NCI-H1436 treated with DMSO at 0.1 percent for 48 hours (cell line): ENCODE measurements at regions not wholly inside any gene's neighbourhood (a gene's known extent, or its start where the extent isn't known, plus 50 kb on each side); places are given as distances from the start of the nearest gene placed in this dataset.

Experiments used
- DNase-seq: peaks from one replicate; lab custom pipeline; 2025; lab: John Stamatoyannopoulos, UW

DNA sequence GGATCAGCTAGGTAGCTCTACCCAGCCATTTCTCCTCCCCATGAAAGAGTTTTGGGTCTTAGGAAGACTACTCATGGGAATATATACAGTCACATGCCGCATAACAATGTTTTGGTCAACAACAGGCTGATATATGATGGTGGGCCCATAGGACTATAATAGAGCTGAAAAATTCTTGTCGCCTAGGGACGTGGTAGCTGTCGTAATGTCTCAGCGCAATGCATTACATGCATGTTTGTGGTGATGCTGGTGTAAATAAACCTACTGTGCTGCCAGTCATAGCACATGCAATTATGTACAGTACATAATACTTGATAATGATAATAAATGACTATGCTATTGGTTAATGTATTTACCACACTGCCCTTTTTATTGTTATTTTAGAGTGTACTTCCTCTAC lies 78.2 kb upstream of the DLX6 start:
- no peak for DNase-seq

DNA sequence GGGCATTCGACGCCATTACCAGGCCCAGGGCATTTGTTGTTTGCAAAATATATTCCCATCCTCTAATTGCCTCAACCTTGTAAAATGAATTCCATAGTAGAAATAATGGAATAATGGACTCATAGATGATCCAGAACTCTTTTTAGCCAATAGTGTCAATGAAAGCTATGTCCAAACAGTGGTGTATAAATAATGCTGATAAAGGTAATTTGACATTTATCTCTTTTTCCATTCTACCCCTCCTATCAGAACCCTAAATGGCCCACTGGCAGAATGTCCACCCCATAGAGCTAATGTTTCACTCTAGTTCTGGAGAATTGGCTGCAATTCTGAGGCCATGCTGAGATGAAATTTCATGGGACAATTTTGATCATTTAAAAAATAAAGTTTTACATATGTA lies 76.4 kb upstream of the DLX6 start:
- no peak for DNase-seq

DNA sequence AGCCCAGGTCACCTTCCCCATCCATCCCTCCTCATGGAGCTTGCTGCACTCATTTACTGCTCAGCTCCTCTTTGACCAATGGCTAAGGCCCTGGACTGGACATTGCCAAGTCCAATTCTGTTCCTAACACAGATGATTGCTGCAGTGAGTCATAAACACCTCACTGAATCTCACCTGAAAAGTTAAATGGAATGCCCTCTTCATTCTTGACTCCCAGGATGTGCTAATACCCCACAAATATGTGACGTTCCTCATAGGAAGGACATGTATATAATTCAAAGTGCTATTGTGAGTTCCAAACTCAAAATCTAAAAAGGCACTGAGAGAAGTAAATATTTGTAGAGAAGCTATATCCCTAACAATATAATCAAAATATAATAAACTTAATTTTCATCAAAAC lies 73.5 kb upstream of the DLX6 start:
- DNase-seq, result no peak

DNA sequence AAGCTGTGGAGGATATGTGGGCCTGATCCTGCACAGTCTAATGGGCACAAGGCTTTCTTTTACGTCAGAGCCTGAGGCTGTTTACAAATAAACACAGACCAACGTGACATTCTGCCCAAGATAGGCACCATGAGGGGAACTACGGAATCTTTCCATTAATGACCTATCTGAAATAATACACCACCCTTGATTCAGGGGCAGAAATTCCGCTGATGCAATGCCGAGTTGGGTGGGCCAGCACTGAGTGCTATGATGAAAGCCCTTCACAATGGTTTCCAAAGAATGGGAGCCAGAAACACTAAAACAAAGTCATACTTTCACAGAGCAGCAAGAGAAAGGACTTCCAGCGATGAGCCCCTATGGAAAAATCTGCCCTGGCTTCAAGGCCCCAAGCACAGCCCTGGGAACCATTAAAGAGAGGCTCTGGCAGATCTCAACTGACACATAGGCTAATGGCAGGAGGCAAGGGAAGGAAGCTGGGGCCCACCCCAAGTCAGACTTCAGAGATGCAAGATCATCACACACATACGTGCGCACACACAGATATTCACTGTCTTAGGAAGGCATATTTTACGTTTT lies 72.2 kb upstream of the DLX6 start:
- DNase-seq, result no peak

DNA sequence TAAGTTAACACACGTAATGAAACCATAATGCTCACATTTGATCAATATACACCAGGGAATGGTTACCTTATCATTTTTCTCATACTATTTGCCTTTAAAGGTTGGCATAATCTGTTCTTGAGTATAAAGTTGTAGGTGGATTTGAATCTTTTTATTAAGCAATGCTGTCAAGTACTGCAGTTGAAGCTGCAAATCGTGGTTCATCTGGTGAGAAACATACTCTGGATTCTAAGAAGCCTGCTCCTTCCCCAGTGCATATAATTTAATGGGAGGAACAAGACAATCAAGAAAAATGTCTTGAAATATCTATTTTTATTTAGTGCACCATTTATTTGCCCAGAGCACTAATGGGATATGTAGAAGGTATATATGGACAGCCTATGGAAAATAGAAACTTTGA lies 68.7 kb upstream of the DLX6 start:
- DNase-seq, result no peak

DNA sequence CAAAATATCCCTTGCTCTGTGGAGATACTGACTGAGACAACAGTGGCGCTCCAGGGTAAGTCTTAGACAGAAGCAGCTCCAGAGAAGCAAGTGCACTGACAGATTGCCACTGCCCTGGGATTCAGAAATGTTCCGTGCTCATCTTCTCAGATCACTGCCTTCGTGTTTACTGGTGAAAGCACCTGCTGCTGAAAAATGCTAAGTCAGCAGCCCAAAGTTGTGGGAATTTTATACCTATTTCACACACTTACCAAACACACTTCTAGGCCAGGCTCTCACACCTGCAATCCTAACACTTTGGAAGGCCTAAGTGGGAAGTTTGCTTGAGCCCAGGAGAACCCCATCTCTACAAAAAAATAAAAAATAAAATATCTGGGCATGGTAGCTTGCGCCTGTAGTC lies 63.2 kb upstream of the DLX6 start:
- no peak for DNase-seq

DNA sequence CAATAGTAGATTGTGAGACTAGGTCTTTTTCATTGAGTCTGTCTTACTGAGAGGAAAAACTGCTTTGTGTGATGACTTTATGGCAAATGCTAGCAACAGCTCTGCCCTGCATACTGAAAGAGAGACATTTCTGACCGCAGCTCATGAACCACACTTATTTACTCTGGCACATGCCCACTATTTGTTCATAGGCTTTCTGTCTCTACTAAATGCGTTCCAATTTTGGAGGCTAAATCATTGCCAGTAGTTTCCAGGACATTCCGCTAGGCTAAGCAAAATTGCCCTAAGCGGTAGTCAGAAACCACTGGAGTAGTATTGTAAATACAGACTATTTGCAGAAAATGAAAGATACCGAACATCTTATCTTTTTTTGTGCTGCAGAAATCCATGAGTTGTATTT lies 55.6 kb upstream of the DLX6 start:
- DNase-seq, result no peak

DNA sequence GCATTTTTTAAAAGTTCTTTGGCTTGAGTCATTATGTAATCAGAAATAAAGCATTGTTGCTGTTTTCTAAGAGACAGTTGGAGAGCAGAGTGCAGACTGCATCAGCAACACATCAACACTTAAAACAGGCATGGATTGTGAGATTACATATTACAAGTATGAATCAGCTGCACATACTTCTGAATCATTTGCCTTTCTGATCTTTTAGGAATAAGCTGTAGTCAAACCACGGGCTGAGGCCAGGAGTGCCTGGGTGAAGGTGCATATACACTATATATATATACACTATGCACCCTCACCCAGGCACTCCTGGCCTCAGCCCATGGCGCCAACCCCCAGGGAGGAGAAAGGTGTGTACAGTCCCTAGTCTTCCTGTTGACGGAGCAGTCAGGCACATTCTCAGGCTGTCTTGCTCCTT lies 52.4 kb upstream of the DLX6 start:
- no peak for DNase-seq

DNA sequence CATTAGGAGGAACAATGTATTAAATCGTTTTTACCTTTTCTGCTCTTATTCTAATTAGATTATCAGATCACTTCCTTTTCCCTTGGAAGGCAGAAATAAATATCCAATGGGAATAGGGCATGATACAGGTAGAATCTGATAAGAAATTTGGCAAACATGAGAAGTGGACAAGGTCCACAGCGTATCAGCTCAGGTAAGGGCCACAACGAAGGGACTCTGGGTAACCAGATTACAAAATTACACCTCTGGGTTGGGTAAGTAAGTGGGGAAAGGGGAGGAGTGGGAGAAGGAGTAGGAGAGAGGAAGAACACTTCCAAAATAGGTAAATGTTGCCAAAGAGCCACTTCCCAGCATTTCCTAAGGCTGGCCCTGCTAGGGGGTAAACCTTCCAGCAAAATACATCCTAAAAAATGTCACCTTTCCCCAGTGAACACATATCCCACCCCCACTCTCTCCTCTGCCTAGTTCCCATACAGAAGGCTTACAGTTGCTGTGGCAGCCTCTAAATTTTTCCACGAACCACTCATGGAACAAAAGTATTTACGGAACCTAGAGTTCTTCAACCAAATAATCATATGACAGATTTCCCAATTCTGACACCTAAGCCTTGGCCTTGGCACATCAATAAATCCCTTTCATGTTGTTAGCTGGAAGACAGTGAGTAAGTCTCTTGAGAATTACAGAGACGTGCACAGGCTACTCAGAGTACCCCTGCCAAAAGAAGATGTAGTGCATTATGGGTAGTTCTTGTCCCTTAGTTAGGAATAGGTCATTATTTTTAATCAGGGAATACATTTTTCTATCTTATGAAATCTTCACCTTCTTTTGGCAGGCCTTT lies 51.5 kb upstream of the DLX6 start:
- no peak for DNase-seq
